Occipital lobe (tissue), 1 donor: ENCODE measurements at regions not wholly inside any gene's neighbourhood (a gene's known extent, or its start where the extent isn't known, plus 50 kb on each side); places are given as distances from the start of the nearest gene placed in this dataset.

Source experiments
- DNase-seq: peaks from one replicate; lab custom pipeline; 2025; lab: John Stamatoyannopoulos, UW

GRCh38 chr4:155085843-155086530 is 122.4 kb upstream of the NPY2R start:
- no peak for DNase-seq

GRCh38 chr4:155094201-155094820 is 114.1 kb upstream of the NPY2R start:
- no peak for DNase-seq

- no peak for DNase-seq
Measured at GRCh38 chr4:155099231-155099630, 109.2 kb upstream of the NPY2R start.

GRCh38 chr4:155106629-155107028 is 101.8 kb upstream of the NPY2R start:
- DNase-seq, result no peak

- no peak for DNase-seq
Measured at GRCh38 chr4:155107059-155107458, 101.4 kb upstream of the NPY2R start.

- no peak for DNase-seq
Measured at GRCh38 chr4:155114790-155115189, 93.6 kb upstream of the NPY2R start.

GRCh38 chr4:155119006-155119405 is 89.4 kb upstream of the NPY2R start:
- DNase-seq, result no peak

- DNase-seq, result no peak
Measured at GRCh38 chr4:155120536-155120935, 87.9 kb upstream of the NPY2R start.

- DNase-seq, result no peak
Measured at GRCh38 chr4:155122382-155122781, 86.1 kb upstream of the NPY2R start.

- no peak for DNase-seq
Measured at GRCh38 chr4:155134136-155134535, 74.3 kb upstream of the NPY2R start.

GRCh38 chr4:155140889-155141288 is 67.5 kb upstream of the NPY2R start:
- no peak for DNase-seq

GRCh38 chr4:155143512-155143911 is 64.9 kb upstream of the NPY2R start:
- DNase-seq, result no peak
